ENCODE measurements at regions not wholly inside any gene's neighbourhood (a gene's known extent, or its start where the extent isn't known, plus 50 kb on each side); places are given as distances from the start of the nearest gene placed in this dataset.

DNA sequence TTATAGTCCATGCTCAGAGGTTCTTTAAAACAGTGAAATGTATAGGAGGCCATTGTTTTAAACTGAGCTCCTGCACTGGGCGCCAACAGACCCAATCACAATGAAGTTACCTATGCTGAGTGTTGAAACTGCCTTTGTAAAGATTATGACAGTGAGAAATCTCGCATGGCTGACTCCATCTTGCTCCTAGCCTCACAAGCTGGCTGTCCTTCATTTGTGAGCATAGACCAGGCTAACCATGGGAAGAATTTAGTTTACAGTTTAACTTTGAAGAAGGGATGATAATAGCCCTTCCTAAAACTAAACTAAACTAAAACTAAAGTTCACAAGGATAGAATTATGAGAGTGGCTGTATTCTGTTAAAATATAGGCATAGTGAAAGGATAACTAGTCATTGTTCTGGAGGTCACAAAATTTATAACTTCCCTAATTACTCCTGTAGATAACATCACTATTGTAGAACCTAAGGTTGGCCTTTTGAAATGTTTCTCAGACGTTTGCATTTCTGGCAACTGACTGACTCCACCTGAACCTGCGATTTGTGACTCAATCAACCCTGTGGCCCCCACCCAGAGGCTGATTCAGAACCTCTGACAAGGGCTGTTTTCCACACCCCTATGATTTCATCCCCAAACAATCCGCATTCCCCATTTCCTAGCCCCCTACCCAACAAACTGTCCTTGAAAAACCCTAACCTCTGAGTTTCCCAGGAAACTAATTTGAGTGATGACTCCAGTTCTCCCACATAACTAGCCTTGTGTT, 59.1 kb downstream of the HMHB1 start:
- no peak overlapping the region for H3K9ac ChIP-seq
- CTCF ChIA-PET = no interaction called here
- H3F3A ChIP-seq (replicated peaks; ENCODE audit: insufficient read depth) = no peaks in the 10 kb centered on the region
- no peak overlapping the region for H3K4me2 ChIP-seq
- no peak overlapping the region for H3K27ac ChIP-seq (ENCODE audit: low read depth in 2 of 2, low read length in 1 of 2)
- TF ChIP-seq FOSL2 (IDR thresholded peaks at IDR 0.05; ENCODE audit: borderline replicate concordance, low read depth) = 0 out of 2 replicates have a peak, but pooled peaks have one; percentile 6
- TF ChIP-seq GABPA (IDR thresholded peaks at IDR 0.05; ENCODE audit: low read depth) = no peak
- H3K4me1 ChIP-seq (ENCODE audit: control insufficient read depth in 1 of 2, insufficient read depth in 2 of 2, low read depth in 1 of 2, low read length in 1 of 2) = no peaks in the 10 kb centered on the region; a peak in 1 of 4 replicates
- no peak overlapping the region for H2AFZ ChIP-seq (ENCODE audit: low read depth)
- no peaks in the 10 kb centered on the region for H3K9me2 ChIP-seq
- POLR2A ChIA-PET = no interaction called here
- H3K4me3 ChIP-seq (ENCODE audit: low read depth in 2 of 2, low read length in 1 of 2) = no peak overlapping the region
- H4K20me1 ChIP-seq (ENCODE audit: insufficient read depth) = no peaks in the 10 kb centered on the region
- H3K79me2 ChIP-seq (ENCODE audit: insufficient read depth) = no peaks in the 10 kb centered on the region
- H3K9me3 ChIP-seq = no peaks in the 10 kb centered on the region
- WGBS (ENCODE audit: low lambda C conversion rate) = 89% methylated on average over 5 of the region's 5 CpGs
- DNase-seq = no peak
- H3K36me3 ChIP-seq (replicated peaks in 1 of 2; ENCODE audit: control insufficient read depth in 1 of 2, insufficient read depth in 2 of 2, low read length in 1 of 2) = no peaks in the 10 kb centered on the region
- H3K27me3 ChIP-seq (ENCODE audit: insufficient read depth) = no peaks in the 10 kb centered on the region

GRCh38 chr5:143871672-143872071, 59.7 kb downstream of the HMHB1 start:
- CTCF ChIA-PET = interaction anchor here (1.1 kb wide), 1 partner anchor 19 kb away, joined by 3 read pairs; no protein-coding TSS in a partner anchor
- Histone ChIP-seq H3F3A (replicated peaks; ENCODE audit: insufficient read depth) (no peaks in the 10 kb centered on the region), H4K20me1 (ENCODE audit: insufficient read depth) (no peaks in the 10 kb centered on the region), H3K4me2 (no peak overlapping the region), H2AFZ (ENCODE audit: low read depth) (no peak overlapping the region), H3K27ac (ENCODE audit: low read depth in 2 of 2, low read length in 1 of 2) (no peak overlapping the region), H3K9me3 (no peaks in the 10 kb centered on the region), H3K36me3 (replicated peaks in 1 of 2; ENCODE audit: control insufficient read depth in 1 of 2, insufficient read depth in 2 of 2, low read length in 1 of 2) (no peaks in the 10 kb centered on the region), H3K27me3 (ENCODE audit: insufficient read depth) (no peaks in the 10 kb centered on the region), H3K9ac (no peak overlapping the region), H3K4me1 (ENCODE audit: control insufficient read depth in 1 of 2, insufficient read depth in 2 of 2, low read depth in 1 of 2, low read length in 1 of 2) (no peaks in the 10 kb centered on the region; a peak in 1 of 4 replicates), H3K79me2 (ENCODE audit: insufficient read depth) (no peaks in the 10 kb centered on the region), H3K4me3 (ENCODE audit: low read depth in 2 of 2, low read length in 1 of 2) (no peak overlapping the region), H3K9me2 (no peaks in the 10 kb centered on the region)
- no peak for DNase-seq
- POLR2A ChIA-PET = no interaction called here
- WGBS (ENCODE audit: low lambda C conversion rate) = 83% methylated on average over 2 of the region's 2 CpGs
- no peak for TF ChIP-seq SMC3 (IDR thresholded peaks at IDR 0.05; ENCODE audit: low read depth, low read length)
- TF ChIP-seq RAD21 (IDR thresholded peaks at IDR 0.05; ENCODE audit: low read length) = no peak
- TF ChIP-seq, protein P1, sequence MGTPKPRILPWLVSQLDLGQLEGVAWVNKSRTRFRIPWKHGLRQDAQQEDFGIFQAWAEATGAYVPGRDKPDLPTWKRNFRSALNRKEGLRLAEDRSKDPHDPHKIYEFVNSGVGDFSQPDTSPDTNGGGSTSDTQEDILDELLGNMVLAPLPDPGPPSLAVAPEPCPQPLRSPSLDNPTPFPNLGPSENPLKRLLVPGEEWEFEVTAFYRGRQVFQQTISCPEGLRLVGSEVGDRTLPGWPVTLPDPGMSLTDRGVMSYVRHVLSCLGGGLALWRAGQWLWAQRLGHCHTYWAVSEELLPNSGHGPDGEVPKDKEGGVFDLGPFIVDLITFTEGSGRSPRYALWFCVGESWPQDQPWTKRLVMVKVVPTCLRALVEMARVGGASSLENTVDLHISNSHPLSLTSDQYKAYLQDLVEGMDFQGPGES (IDR thresholded peaks at IDR 0.05; ENCODE audit: low read depth, low read length) = no peak
- TF ChIP-seq FOXJ3 (CRISPR knock-in tag; IDR thresholded peaks at IDR 0.05) = no peak
- TF ChIP-seq EP300 (IDR thresholded peaks at IDR 0.05; ENCODE audit: borderline replicate concordance in 1 of 2, low read depth in 1 of 2, low read length in 1 of 2) = no peak
- TF ChIP-seq TCF12 (IDR thresholded peaks at IDR 0.05) = no peak
- TF ChIP-seq EZH2phosphoT487 (IDR thresholded peaks at IDR 0.05; ENCODE audit: borderline replicate concordance, low read depth) = no peak
- TF ChIP-seq TAF1 (IDR thresholded peaks at IDR 0.05; ENCODE audit: borderline replicate concordance, low read depth, low read length) = no peak
- TF ChIP-seq, protein P2, sequence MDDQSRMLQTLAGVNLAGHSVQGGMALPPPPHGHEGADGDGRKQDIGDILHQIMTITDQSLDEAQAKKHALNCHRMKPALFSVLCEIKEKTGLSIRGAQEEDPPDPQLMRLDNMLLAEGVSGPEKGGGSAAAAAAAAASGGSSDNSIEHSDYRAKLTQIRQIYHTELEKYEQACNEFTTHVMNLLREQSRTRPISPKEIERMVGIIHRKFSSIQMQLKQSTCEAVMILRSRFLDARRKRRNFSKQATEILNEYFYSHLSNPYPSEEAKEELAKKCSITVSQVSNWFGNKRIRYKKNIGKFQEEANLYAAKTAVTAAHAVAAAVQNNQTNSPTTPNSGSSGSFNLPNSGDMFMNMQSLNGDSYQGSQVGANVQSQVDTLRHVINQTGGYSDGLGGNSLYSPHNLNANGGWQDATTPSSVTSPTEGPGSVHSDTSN (IDR thresholded peaks at IDR 0.05) = no peak
- no peak for TF ChIP-seq ELF1 (IDR thresholded peaks at IDR 0.05)
- TF ChIP-seq, protein P3, sequence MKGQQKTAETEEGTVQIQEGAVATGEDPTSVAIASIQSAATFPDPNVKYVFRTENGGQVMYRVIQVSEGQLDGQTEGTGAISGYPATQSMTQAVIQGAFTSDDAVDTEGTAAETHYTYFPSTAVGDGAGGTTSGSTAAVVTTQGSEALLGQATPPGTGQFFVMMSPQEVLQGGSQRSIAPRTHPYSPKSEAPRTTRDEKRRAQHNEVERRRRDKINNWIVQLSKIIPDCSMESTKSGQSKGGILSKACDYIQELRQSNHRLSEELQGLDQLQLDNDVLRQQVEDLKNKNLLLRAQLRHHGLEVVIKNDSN (IDR thresholded peaks at IDR 0.05; ENCODE audit: borderline replicate concordance, low read depth) = no peak
- no peak for TF ChIP-seq NRF1 (IDR thresholded peaks at IDR 0.05; ENCODE audit: low read depth, low read length)
- TF ChIP-seq SIN3A (IDR thresholded peaks at IDR 0.05; ENCODE audit: borderline replicate concordance, low read depth, low read length) = no peak
- TF ChIP-seq GATA2 (CRISPR knock-in tag; IDR thresholded peaks at IDR 0.05) = no peak
- TF ChIP-seq, protein P4, sequence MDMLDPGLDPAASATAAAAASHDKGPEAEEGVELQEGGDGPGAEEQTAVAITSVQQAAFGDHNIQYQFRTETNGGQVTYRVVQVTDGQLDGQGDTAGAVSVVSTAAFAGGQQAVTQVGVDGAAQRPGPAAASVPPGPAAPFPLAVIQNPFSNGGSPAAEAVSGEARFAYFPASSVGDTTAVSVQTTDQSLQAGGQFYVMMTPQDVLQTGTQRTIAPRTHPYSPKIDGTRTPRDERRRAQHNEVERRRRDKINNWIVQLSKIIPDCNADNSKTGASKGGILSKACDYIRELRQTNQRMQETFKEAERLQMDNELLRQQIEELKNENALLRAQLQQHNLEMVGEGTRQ (IDR thresholded peaks at IDR 0.05; ENCODE audit: borderline replicate concordance, low read depth, low read length) = no peak
- no peak for TF ChIP-seq CHD2 (IDR thresholded peaks at IDR 0.05; ENCODE audit: low read length, partially characterized antibody)
- TF ChIP-seq YY1 (IDR thresholded peaks at IDR 0.05; ENCODE audit: low read depth) = no peak
